Body of pancreas (tissue), 4 donors: ENCODE measurements at regions not wholly inside any gene's neighbourhood (a gene's known extent, or its start where the extent isn't known, plus 50 kb on each side); places are given as distances from the start of the nearest gene placed in this dataset.

Source experiments
- CTCF ChIP-seq, 7 experiments: fragments of 450-650 bp in 4 of 7; fragments of 200-600 bp in 3 of 7; sonication (generic) in 3 of 7; IDR thresholded peaks; one replicate each; pipeline ENCODE4 v1.5.1; 2016 to 2019; ENCODE audit warnings: antibody characterized with exemption in 7 of 7
- POLR2A ChIP-seq, 3 donors: fragments of 450-650 bp; IDR thresholded peaks; one replicate each; pipeline ENCODE4 v1.6.1; 2016; ENCODE audit warnings: antibody characterized with exemption in 3 of 3, mild to moderate bottlenecking in 2 of 3

- TF ChIP-seq CTCF (IDR thresholded peaks at IDR 0.05) (no peak), POLR2A (IDR thresholded peaks at IDR 0.05) (no peak)
These were observed 80.5 kb upstream of the RALGPS2 start for GRCh38 chr1:178644308-178645120.
